Fibroblast of lung (primary cell): ENCODE measurements at regions not wholly inside any gene's neighbourhood (a gene's known extent, or its start where the extent isn't known, plus 50 kb on each side); places are given as distances from the start of the nearest gene placed in this dataset.

ENCODE experiments used
- DNase-seq, 2 donors: peaks; one replicate each; pipeline versions ENCODE4 v3.0.0 to v3.0.0-alpha.2; 2010; ENCODE audit warnings: low read depth in 2 of 2
- H2AFZ ChIP-seq: 2 replicates; pipeline ENCODE4 v1.5.1; 2012; ENCODE audit warnings: low read length, control low read depth, inconsistent platforms
- H3K27ac ChIP-seq: 2 replicates; pipeline ENCODE4 v1.5.1; 2011; ENCODE audit warnings: low read length, control low read depth; ENCODE audit not compliant: insufficient read depth
- H3K27me3 ChIP-seq: 2 replicates; pipeline ENCODE4 v1.5.1; 2011; ENCODE audit warnings: mild to moderate bottlenecking, low read length; ENCODE audit not compliant: control insufficient read depth, insufficient read depth
- H3K36me3 ChIP-seq: 2 replicates; pipeline ENCODE4 v1.5.1; 2011; ENCODE audit warnings: low read length; ENCODE audit not compliant: control insufficient read depth, insufficient read depth
- H3K4me1 ChIP-seq: 2 replicates; pipeline ENCODE4 v1.5.1; 2011; ENCODE audit warnings: low read length; ENCODE audit not compliant: control insufficient read depth, insufficient read depth; ENCODE audit errors: extremely low read depth
- H3K4me2 ChIP-seq: 2 replicates; pipeline ENCODE4 v1.5.1; 2011; ENCODE audit warnings: low read length, control low read depth; ENCODE audit not compliant: insufficient read depth; ENCODE audit errors: extremely low read depth
- H3K4me3 ChIP-seq, 4 experiments: fragments of 200-600 bp in 1 of 4; sonication (generic) in 1 of 4; replicated peaks in 1 of 4; 2 replicates each; pipeline ENCODE4 v1.5.1; 2011 to 2016; ENCODE audit warnings: low read length in 4 of 4, low read depth in 3 of 4, mild to moderate bottlenecking in 3 of 4, control low read depth in 2 of 4, inconsistent platforms in 1 of 4, mixed read lengths in 1 of 4; ENCODE audit not compliant: insufficient read depth in 1 of 4; ENCODE audit errors: control extremely low read depth in 1 of 4
- H3K79me2 ChIP-seq: 2 replicates; pipeline ENCODE4 v1.5.1; 2012; ENCODE audit warnings: mild to moderate bottlenecking, low read length, inconsistent platforms; ENCODE audit not compliant: control insufficient read depth, insufficient read depth
- H3K9ac ChIP-seq: 2 replicates; pipeline ENCODE4 v1.5.1; 2011; ENCODE audit warnings: mild to moderate bottlenecking, low read length, control low read depth; ENCODE audit not compliant: insufficient read depth
- H3K9me3 ChIP-seq: 2 replicates; pipeline ENCODE4 v1.5.1; 2012; ENCODE audit warnings: low read depth, low read length; ENCODE audit not compliant: control insufficient read depth, insufficient read depth
- H4K20me1 ChIP-seq: 2 replicates; pipeline ENCODE4 v1.5.1; 2011; ENCODE audit warnings: low read length; ENCODE audit not compliant: control insufficient read depth, insufficient read depth; ENCODE audit errors: extremely low read depth
- EZH2 ChIP-seq: IDR thresholded peaks from 2 replicates; pipeline ENCODE4 v1.5.1; 2012; ENCODE audit warnings: low read length, control low read depth, mild to moderate bottlenecking; ENCODE audit errors: missing control alignments
- TF ChIP-seq, protein P1 (sequence below), 2 donors: IDR thresholded peaks in 1 of 2; conservative IDR thresholded peaks in 1 of 2; 1 replicate in 1 of 2; 2 replicates in 1 of 2; pipeline ENCODE4 v1.5.1; 2011 to 2012; ENCODE audit warnings: low read length in 2 of 2, control low read depth in 1 of 2, inconsistent platforms in 1 of 2, low read depth in 1 of 2, mild to moderate bottlenecking in 1 of 2

DNA sequence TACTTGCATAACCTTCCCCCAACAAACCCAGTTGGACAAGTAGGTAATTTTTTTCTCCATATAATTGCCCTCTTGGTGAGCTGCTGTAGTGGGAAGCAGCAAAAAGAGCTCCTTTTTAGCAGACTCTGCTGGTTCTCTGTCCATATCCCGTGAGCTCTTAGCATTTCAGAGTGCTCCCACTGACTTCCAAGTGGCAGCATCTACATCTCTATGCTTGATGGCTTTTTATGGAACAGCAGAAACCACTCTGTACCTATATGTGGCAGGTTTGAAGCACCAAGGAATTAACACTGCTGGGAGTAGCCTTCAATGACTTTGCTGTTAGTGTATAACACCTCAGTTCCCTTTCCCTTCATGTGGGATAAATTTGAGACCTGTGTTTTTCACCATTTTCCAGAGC lies 168.4 kb upstream of the NHS start:
- H3K79me2 ChIP-seq = no peaks in the 10 kb centered on the region
- no peak overlapping the region for H3K9ac ChIP-seq
- no peak overlapping the region for H3K27ac ChIP-seq
- no peaks in the 10 kb centered on the region for H3K27me3 ChIP-seq
- no peak for TF ChIP-seq EZH2
- TF ChIP-seq, protein P1, sequence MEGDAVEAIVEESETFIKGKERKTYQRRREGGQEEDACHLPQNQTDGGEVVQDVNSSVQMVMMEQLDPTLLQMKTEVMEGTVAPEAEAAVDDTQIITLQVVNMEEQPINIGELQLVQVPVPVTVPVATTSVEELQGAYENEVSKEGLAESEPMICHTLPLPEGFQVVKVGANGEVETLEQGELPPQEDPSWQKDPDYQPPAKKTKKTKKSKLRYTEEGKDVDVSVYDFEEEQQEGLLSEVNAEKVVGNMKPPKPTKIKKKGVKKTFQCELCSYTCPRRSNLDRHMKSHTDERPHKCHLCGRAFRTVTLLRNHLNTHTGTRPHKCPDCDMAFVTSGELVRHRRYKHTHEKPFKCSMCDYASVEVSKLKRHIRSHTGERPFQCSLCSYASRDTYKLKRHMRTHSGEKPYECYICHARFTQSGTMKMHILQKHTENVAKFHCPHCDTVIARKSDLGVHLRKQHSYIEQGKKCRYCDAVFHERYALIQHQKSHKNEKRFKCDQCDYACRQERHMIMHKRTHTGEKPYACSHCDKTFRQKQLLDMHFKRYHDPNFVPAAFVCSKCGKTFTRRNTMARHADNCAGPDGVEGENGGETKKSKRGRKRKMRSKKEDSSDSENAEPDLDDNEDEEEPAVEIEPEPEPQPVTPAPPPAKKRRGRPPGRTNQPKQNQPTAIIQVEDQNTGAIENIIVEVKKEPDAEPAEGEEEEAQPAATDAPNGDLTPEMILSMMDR (conservative IDR thresholded peaks at IDR 0.05 in 1 of 2, IDR thresholded peaks at IDR 0.05 in 1 of 2; ENCODE audit: low read depth in 1 of 2, low read length in 2 of 2) = no peak
- no peak overlapping the region for H3K4me3 ChIP-seq
- H4K20me1 ChIP-seq = no peaks in the 10 kb centered on the region
- H3K36me3 ChIP-seq = no peaks in the 10 kb centered on the region
- no peak overlapping the region for H3K4me2 ChIP-seq
- DNase-seq = no peak
- no peak overlapping the region for H2AFZ ChIP-seq
- no peaks in the 10 kb centered on the region for H3K4me1 ChIP-seq
- no peaks in the 10 kb centered on the region for H3K9me3 ChIP-seq

DNA sequence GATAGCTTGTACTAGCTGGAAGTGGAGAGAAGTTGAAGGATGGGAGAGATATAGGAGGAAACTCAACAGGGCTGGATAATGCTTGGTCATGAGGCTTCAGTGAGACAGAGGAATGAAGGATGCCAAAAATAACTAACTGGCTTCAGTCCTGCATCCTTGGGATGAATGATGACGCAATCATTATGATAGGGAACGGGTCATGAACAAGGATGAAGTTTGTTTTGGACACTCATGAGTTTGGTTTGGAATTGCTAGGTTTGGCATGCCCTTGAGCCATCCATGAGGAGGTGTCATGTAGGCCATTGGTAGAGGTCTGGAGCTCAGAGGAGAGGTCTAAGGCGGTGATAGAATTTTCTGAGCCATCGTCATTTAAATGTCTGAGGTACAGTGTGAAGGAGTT lies 160.0 kb upstream of the NHS start:
- no peaks in the 10 kb centered on the region for H3K79me2 ChIP-seq
- no peaks in the 10 kb centered on the region for H3K27me3 ChIP-seq
- H3K4me3 ChIP-seq = no peak overlapping the region
- no peaks in the 10 kb centered on the region for H3K36me3 ChIP-seq
- H3K4me2 ChIP-seq = no peak overlapping the region
- no peaks in the 10 kb centered on the region for H4K20me1 ChIP-seq
- DNase-seq = peak in 1 of 2 donors; percentile 35
- no peak overlapping the region for H3K27ac ChIP-seq
- H3K9me3 ChIP-seq = no peaks in the 10 kb centered on the region
- TF ChIP-seq, protein P1 (conservative IDR thresholded peaks at IDR 0.05 in 1 of 2, IDR thresholded peaks at IDR 0.05 in 1 of 2; ENCODE audit: low read depth in 1 of 2, low read length in 2 of 2) = no peak
- TF ChIP-seq EZH2 = no peak
- no peaks in the 10 kb centered on the region for H3K4me1 ChIP-seq
- no peak overlapping the region for H3K9ac ChIP-seq
- H2AFZ ChIP-seq = no peak overlapping the region

DNA sequence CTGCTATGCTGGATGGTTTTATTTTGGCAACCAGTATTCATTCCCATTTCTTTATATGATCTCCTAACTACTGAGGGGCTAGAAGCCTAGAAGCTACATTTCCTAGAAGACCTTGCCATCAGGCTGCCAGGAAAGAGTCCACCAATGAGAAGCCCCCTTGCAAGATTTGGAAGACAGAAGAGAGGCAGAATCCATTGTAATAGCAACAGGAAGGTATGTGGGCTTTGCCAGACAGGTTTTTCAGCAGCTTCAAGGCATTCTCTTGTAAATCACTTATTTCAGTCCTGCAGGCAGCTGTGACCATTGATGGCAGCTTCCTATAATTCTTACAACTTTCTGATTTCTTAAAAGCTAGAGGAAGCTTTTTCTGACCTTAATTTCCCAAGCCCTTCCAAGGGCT lies 148.3 kb upstream of the NHS start:
- H3K27ac ChIP-seq = no peak overlapping the region
- no peak overlapping the region for H3K9ac ChIP-seq
- H3K27me3 ChIP-seq = no peaks in the 10 kb centered on the region
- no peaks in the 10 kb centered on the region for H4K20me1 ChIP-seq
- DNase-seq = no peak
- no peaks in the 10 kb centered on the region for H3K9me3 ChIP-seq
- no peaks in the 10 kb centered on the region for H3K79me2 ChIP-seq
- no peak for TF ChIP-seq EZH2
- TF ChIP-seq, protein P1 (conservative IDR thresholded peaks at IDR 0.05 in 1 of 2, IDR thresholded peaks at IDR 0.05 in 1 of 2; ENCODE audit: low read depth in 1 of 2, low read length in 2 of 2) = no peak
- H3K4me3 ChIP-seq = no peak overlapping the region
- H3K4me2 ChIP-seq = no peak overlapping the region
- no peaks in the 10 kb centered on the region for H3K4me1 ChIP-seq
- H3K36me3 ChIP-seq = no peaks in the 10 kb centered on the region
- H2AFZ ChIP-seq = no peak overlapping the region
